Neural cell (in vitro differentiated cells): ENCODE measurements at regions not wholly inside any gene's neighbourhood (a gene's known extent, or its start where the extent isn't known, plus 50 kb on each side); places are given as distances from the start of the nearest gene placed in this dataset.

Experiments used
- CTCF ChIP-seq: fragments of 450-650 bp; IDR thresholded peaks from 2 replicates; pipeline ENCODE4 v1.5.1; 2014; ENCODE audit warnings: antibody characterized with exemption, mild to moderate bottlenecking, moderate library complexity; ENCODE audit not compliant: poor library complexity, severe bottlenecking
- EP300 ChIP-seq: fragments of 450-650 bp; conservative IDR thresholded peaks from 2 replicates; pipeline ENCODE4 v1.6.1; 2014; ENCODE audit warnings: antibody characterized with exemption, mild to moderate bottlenecking, moderate library complexity; ENCODE audit not compliant: poor library complexity, severe bottlenecking
- EZH2 ChIP-seq: fragments of 200-600, 300-800 bp; shearing (Covaris generic), sonication (generic); IDR thresholded peaks from 2 replicates; pipeline ENCODE4 v1.6.1; 2014; ENCODE audit warnings: antibody characterized with exemption, low read length, borderline replicate concordance, mild to moderate bottlenecking; ENCODE audit not compliant: insufficient read depth, poor library complexity, severe bottlenecking
- MXI1 ChIP-seq: fragments of 450-650 bp; conservative IDR thresholded peaks from 2 replicates; pipeline ENCODE4 v1.6.1; 2014; ENCODE audit warnings: antibody characterized with exemption, mild to moderate bottlenecking; ENCODE audit not compliant: poor library complexity, severe bottlenecking
- POLR2AphosphoS5 ChIP-seq: IDR thresholded peaks from 2 replicates; pipeline ENCODE4 v1.6.1; 2012
- RAD21 ChIP-seq: fragments of 450-650 bp; conservative IDR thresholded peaks from 2 replicates; pipeline ENCODE4 v1.6.1; 2014; ENCODE audit warnings: antibody characterized with exemption, mild to moderate bottlenecking, moderate library complexity
- REST ChIP-seq: IDR thresholded peaks from 2 replicates; pipeline ENCODE4 v1.6.1; 2012; ENCODE audit warnings: borderline replicate concordance
- SMC3 ChIP-seq: fragments of 450-650 bp; conservative IDR thresholded peaks from 2 replicates; pipeline ENCODE4 v1.6.1; 2014; ENCODE audit warnings: antibody characterized with exemption, mild to moderate bottlenecking, moderate library complexity; ENCODE audit not compliant: poor library complexity
- TAF1 ChIP-seq: IDR thresholded peaks from 2 replicates; pipeline ENCODE4 v1.6.1; 2012; ENCODE audit warnings: low read depth

GRCh38 chr5:28165096-28165495 lies 1126.7 kb upstream of the CDH9 start:
- TF ChIP-seq CTCF (no peak), EP300 (no peak), EZH2 (no peak), POLR2AphosphoS5 (no peak), RAD21 (no peak), SMC3 (no peak), TAF1 (no peak), REST (no peak), MXI1 (no peak)
